ENCODE measurements at regions not wholly inside any gene's neighbourhood (a gene's known extent, or its start where the extent isn't known, plus 50 kb on each side); places are given as distances from the start of the nearest gene placed in this dataset.

DNA sequence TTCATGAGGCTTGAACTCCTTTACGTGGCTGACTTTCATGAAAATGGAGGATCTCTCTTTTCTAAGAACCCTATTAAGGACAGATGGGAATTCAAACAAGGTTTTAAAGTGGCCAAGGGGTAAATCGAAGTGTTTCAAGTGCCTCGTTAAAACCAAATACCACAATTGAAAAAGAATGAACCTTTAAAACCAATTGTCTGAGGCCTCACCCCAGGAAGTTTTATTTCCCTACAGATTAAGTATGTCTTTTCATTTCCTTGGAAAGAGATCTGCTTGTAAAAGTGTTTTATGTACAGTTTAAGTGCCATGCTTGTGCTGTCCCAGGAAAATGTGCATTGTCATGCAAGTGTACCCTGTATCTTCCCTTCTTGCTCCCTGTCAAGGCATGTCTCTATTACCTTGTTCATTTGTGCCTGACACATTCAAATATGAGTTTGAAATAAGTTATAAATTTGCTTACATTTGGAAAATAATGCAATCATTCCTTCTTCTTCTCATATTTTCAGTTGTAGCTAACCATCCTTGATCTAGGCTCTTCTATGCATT, 138.7 kb downstream of the ZPLD1 start:
- POLR2A ChIA-PET, result no interaction called here

DNA sequence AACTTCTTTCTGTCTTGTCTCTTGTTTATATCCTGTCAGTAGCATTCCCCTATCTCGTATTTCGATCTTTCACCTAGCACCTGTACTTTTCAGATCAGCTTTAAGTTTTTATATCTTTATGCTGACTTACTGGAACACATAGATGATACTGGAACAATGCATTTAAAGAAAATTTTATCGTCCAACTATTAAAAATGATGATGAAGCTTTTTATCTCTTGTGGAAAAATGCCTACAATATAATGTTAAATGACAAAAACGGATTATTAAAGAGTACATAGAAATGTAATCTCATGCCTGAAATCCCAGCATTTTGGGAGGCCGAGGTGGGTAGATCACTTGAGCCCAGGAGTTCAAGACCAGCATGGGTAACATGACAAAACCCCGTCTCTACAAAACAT, 139.5 kb downstream of the ZPLD1 start:
- Mint-ChIP-seq H3K4me1 (no peaks in the 10 kb centered on the region), H3K9me3 (peaks cover 0 to 2% (median 0%) of the 10 kb centered on the region in 9 donors), H3K36me3 (no peaks in the 10 kb centered on the region), H3K27ac (no peak overlapping the region), H3K27me3 (peaks cover 0 to 16% (median 7%) of the 10 kb centered on the region in 5 donors), H3K4me3 (no peak overlapping the region)
- no peak for DNase-seq
- no peak for ATAC-seq
- POLR2A ChIA-PET, result no interaction called here

More for the DNA sequence above, 138.7 kb downstream of the ZPLD1 start:
- ATAC-seq (no peak), DNase-seq (no peak)
- H3K27me3 Mint-ChIP-seq, result peaks cover 0 to 16% (median 7%) of the 10 kb centered on the region in 5 donors
- H3K27ac Mint-ChIP-seq, result no peak overlapping the region
- no peak overlapping the region for H3K4me3 Mint-ChIP-seq
- H3K9me3 Mint-ChIP-seq, result peaks cover 0 to 2% (median 0%) of the 10 kb centered on the region in 9 donors
- no peaks in the 10 kb centered on the region for H3K36me3 Mint-ChIP-seq
- no peaks in the 10 kb centered on the region for H3K4me1 Mint-ChIP-seq

DNA sequence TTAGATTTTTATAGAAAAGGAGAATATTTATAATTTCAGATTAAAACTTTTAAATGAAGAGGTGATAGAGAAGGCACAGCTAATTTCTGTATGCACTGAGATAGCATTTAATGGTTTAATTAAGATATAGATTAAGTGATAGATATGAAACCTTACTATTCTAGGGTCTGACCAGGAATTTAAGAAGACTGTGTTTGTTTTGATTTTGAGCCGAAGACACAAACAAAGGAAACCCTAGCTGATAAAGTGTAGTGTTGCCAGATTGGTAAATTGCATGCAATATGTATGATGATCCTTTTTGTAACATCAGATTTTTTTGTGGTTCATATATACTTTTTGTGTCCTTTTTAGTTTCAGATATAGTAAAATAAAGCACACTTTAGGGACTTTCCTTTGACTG, 141.8 kb downstream of the ZPLD1 start:
- DNase-seq, result no peak
- no peak for ATAC-seq
- Mint-ChIP-seq H3K9me3 (peaks cover 0 to 2% (median 0%) of the 10 kb centered on the region in 9 donors), H3K27ac (no peak overlapping the region), H3K36me3 (no peaks in the 10 kb centered on the region), H3K4me1 (no peaks in the 10 kb centered on the region), H3K27me3 (peaks cover 0 to 10% (median under 1%) of the 10 kb centered on the region in 5 donors), H3K4me3 (no peak overlapping the region)
- POLR2A ChIA-PET, result no interaction called here

DNA sequence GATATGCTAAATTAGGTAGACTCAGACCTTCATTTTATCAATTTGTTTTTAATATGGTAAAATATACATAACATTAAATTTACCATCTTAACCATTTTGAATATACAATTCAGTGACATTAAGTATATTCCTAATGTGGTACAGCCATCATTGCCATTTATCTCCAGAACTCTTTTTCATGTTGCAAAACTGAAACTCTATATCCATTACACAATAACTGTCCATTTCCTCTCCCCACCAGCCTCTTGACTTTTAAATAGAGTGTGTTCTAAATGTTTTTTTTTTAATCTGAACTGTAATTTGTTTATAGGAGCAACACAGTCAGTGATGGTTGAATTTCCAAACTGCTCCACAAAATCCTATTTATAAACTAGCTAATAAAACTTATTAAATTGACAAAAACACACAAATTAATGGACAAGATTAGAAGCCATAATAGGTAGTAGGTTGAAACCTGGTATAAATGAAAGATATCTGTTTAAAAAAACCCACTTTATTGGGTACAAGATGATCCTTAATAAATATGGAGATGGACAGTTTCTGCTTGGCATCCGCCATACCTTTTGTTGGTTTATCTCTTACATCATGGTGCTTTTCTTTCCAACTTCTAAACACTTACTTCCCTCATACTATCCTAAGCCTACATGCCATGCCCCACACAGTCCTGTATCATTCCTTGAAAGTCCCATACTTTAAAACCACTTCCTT, 142.4 kb downstream of the ZPLD1 start:
- ATAC-seq (no peak), DNase-seq (no peak)
- H3K9me3 Mint-ChIP-seq, result peaks cover 0 to 2% (median 0%) of the 10 kb centered on the region in 9 donors
- H3K4me1 Mint-ChIP-seq, result no peaks in the 10 kb centered on the region
- POLR2A ChIA-PET, result no interaction called here
- H3K27ac Mint-ChIP-seq, result no peak overlapping the region
- peaks cover 0 to 7% (median 0%) of the 10 kb centered on the region in 5 donors for H3K27me3 Mint-ChIP-seq
- H3K36me3 Mint-ChIP-seq, result no peaks in the 10 kb centered on the region
- no peak overlapping the region for H3K4me3 Mint-ChIP-seq

DNA sequence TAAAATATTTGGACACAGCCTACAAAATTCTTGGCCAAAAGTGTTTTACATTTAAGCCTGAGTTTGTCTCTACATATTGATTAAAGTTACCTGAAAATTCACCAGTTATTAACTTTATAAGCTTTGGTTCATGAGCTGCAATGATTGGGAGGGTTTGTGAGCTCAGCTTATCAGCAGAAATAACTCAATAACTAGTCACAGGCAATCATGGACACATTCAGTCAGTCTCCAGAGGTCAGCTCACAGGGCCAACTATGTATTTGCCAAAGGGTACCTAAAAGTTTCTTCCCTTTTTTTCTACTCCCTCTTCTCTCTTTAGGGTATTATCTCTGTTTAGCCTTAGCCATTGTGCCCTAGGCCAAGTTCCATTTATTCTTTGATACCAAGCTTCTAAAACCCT, 145.9 kb downstream of the ZPLD1 start:
- peaks cover 0 to 1% (median 0%) of the 10 kb centered on the region in 5 donors for H3K27me3 Mint-ChIP-seq
- no peak overlapping the region for H3K4me3 Mint-ChIP-seq
- H3K4me1 Mint-ChIP-seq, result no peaks in the 10 kb centered on the region
- ATAC-seq, result no peak
- no peaks in the 10 kb centered on the region for H3K36me3 Mint-ChIP-seq
- H3K27ac Mint-ChIP-seq, result no peak overlapping the region
- DNase-seq, result no peak
- peaks cover 0 to 2% (median 0%) of the 10 kb centered on the region in 9 donors for H3K9me3 Mint-ChIP-seq
- POLR2A ChIA-PET, result no interaction called here

DNA sequence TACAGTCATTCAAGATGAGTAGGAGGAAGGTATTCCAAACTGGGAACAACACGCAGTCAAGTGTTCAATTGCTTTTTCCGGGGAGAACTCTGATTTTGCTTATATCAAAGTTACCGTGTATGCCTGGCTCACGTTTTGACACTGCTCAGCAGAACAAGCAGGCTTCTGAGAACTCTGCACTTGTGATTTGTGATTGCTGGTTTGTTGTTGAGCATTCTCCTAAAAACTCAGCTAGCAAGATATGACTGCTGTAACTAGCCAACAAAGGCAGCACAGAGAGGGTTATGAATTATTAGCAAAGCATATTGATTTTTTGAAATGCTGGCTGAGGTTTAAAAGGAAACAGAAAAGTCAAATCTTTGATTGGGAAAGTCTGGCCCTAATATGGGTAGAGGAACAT, 151.7 kb downstream of the ZPLD1 start:
- Mint-ChIP-seq H3K36me3 (no peaks in the 10 kb centered on the region), H3K4me1 (no peaks in the 10 kb centered on the region), H3K27ac (no peak overlapping the region), H3K9me3 (peaks cover 0 to 17% (median 2%) of the 10 kb centered on the region in 9 donors), H3K27me3 (peaks cover 2 to 9% (median 5%) of the 10 kb centered on the region in 5 donors), H3K4me3 (no peak overlapping the region)
- POLR2A ChIA-PET, result no interaction called here
- no peak for ATAC-seq
- DNase-seq, result no peak

DNA sequence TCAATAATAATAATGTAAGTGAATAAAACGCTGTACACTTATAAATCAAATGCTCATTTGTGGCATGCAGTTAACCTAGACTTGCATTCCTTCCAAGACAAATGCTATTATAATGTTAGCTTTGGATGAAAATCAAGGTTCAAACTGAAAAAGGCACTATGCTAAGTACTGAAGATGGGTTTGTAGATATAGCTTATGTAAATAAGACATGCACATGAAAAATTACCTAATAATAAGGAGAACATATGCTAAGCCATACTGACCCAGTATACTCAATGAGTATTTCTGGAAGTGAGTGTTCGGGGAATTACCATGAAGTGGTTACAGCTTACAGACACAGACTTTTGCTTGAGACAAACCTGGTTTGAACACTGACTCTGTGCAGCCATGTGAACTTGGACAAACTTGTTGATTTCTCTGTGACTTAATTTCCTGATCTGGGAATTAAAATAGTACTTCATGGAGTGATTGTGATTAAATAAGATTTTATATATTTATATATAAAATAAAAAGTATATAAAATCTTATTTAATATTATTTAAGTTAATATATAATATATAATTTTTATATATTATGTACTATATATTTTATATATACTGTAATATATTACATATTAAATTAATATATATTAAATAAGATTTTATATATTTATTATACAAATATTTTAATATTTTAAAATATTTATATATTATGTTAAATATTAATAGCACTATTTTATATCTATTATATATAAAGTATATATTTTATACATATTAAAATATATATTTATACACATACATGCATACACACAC, 159.2 kb downstream of the ZPLD1 start:
- ATAC-seq, result no peak
- peaks cover 0 to 23% (median 3%) of the 10 kb centered on the region in 5 donors for H3K27me3 Mint-ChIP-seq
- DNase-seq, result no peak
- H3K27ac Mint-ChIP-seq, result no peak overlapping the region
- no peaks in the 10 kb centered on the region for H3K36me3 Mint-ChIP-seq
- H3K9me3 Mint-ChIP-seq, result peaks cover 0 to 35% (median 6%) of the 10 kb centered on the region in 9 donors
- H3K4me1 Mint-ChIP-seq, result no peaks in the 10 kb centered on the region
- POLR2A ChIA-PET, result no interaction called here
- no peak overlapping the region for H3K4me3 Mint-ChIP-seq

DNA sequence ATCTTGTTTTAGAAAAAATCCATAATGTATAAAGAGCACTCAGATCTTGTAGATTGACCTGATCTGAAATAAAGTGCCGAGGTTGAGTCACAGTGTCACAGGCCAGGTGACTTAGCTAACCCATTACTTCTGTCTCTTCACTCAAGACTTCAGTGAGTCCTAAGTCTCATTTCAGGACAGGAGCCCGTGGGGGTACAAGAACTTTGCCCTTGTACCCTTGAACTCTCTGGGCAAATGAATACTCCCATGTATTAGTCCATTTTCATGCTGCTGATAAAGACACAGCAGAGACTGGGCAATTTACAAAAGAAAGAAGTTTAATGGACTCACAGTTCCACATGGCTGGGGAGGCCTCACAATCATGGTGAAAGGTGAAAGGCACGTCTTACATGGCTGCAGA, 160.2 kb downstream of the ZPLD1 start:
- DNase-seq (no peak), ATAC-seq (no peak)
- H3K9me3 Mint-ChIP-seq, result peaks cover 0 to 33% (median 6%) of the 10 kb centered on the region in 9 donors
- no peak overlapping the region for H3K27ac Mint-ChIP-seq
- peaks cover 0 to 23% (median 3%) of the 10 kb centered on the region in 5 donors for H3K27me3 Mint-ChIP-seq
- H3K36me3 Mint-ChIP-seq, result no peaks in the 10 kb centered on the region
- H3K4me1 Mint-ChIP-seq, result no peaks in the 10 kb centered on the region
- no peak overlapping the region for H3K4me3 Mint-ChIP-seq
- POLR2A ChIA-PET, result no interaction called here

DNA sequence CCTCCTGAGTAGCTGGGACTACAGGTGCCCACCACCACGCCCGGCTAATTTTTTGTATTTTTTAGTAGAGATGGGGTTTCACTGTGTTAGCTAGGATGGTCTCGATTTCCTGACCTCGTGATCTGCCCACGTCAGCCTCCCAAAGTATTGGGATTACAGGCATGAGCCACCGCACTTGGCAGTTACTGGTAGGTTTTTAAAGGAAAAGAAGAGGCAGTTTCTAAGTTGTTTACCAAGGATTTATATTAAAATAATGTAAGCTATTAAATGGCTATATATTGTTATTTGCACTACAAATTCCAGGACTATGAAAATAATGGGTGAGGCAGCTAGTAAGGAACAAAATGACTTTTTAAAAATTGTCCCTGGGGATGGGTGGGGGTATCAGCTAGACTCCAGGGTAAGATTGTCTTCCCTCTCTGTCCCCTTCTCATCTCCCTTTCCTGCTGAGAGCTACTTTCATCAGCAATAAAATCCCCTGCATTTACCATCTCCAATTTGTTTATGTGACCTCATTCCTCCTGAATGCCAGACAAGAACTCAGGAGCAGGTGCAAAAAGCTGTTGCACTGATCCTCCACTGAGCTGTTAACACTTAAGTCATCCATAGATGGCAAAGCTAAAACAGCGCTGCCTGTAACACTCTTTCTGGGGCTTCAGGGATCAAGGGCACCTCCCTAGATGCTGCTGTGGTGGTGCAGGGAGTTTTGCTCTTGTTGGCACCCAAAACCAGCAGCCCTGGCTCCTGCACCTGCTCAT, 165.2 kb downstream of the ZPLD1 start:
- peaks cover 0 to 16% (median 3%) of the 10 kb centered on the region in 9 donors for H3K9me3 Mint-ChIP-seq
- DNase-seq, result no peak
- no peak overlapping the region for H3K4me3 Mint-ChIP-seq
- H3K4me1 Mint-ChIP-seq, result no peaks in the 10 kb centered on the region
- no peaks in the 10 kb centered on the region for H3K36me3 Mint-ChIP-seq
- H3K27me3 Mint-ChIP-seq, result peaks cover 2 to 38% (median 7%) of the 10 kb centered on the region in 5 donors
- H3K27ac Mint-ChIP-seq, result no peak overlapping the region
- no peak for ATAC-seq
- POLR2A ChIA-PET, result no interaction called here

DNA sequence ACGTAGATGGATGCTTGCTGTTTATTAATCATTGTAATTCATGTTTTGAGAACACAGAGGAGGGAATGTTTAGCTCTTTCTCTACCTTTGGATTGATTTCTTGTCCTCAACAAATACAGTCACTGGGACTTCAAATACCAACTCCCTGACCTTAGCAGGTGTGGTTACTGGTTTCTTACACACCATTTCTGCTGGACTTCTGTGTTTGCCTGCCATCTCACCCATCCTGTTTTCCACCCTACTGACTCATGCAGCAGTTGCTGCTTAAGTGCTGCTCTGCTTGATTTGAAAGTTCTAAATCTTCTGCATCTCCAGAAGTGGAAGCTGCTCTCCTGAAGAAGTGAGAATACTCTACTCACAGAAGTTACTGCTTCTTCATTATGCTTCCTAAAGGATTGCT, 170.3 kb downstream of the ZPLD1 start:
- ATAC-seq (no peak), DNase-seq (no peak)
- Mint-ChIP-seq H3K27ac (no peak overlapping the region), H3K36me3 (no peaks in the 10 kb centered on the region), H3K4me1 (no peaks in the 10 kb centered on the region), H3K9me3 (peaks cover 0 to 5% (median 0%) of the 10 kb centered on the region in 9 donors), H3K4me3 (no peak overlapping the region), H3K27me3 (peaks cover 8 to 36% (median 11%) of the 10 kb centered on the region in 5 donors)
- POLR2A ChIA-PET, result no interaction called here

DNA sequence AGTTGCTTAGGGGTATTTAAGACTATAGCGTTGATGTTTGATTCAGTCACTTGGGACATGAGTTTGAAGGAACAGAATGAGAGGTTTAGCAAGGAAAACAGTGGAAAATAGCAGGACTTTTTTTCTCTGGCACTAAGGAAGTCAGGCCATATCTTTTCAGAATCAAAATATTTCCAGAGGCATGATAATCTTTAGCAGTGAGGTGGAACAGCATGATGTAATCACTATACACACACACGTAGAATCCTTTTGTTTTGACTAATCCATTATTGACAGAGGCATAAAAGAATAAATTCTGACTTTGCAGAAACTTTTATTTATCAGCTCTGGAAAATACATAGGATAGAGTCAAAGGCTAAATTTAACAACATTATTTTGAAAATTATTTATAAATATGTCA, 174.1 kb downstream of the ZPLD1 start:
- no peak overlapping the region for H3K27ac Mint-ChIP-seq
- ATAC-seq (no peak), DNase-seq (no peak)
- peaks cover 4 to 18% (median 11%) of the 10 kb centered on the region in 5 donors for H3K27me3 Mint-ChIP-seq
- H3K9me3 Mint-ChIP-seq, result peaks cover 0 to 10% (median 0%) of the 10 kb centered on the region in 9 donors
- POLR2A ChIA-PET, result no interaction called here
- no peak overlapping the region for H3K4me3 Mint-ChIP-seq
- no peaks in the 10 kb centered on the region for H3K36me3 Mint-ChIP-seq
- H3K4me1 Mint-ChIP-seq, result no peaks in the 10 kb centered on the region

DNA sequence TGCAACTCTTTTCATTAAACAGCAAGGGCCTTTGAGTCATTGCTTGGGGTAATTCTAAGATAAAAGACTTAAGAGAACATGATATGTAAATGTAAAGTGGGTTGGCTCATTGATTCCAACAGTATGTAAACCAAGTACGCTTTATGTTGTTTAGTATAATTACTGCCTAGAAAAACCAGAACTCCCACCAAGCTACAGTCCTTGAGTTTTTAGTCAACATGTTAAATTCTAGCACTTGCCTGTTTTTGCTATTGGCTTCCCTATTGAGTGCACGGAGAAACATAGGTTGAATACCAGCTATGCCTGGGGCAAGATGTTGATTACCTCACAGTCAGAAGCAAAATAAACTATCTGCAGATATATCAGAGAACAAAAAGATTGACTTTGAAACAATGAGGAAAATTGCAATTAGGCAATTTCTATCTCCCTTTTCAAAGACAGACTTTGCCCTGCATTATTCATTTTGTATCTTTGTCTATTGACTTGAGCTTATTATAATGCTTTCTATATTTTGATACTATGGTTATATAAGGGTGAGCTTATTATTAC, 179.3 kb downstream of the ZPLD1 start:
- POLR2A ChIA-PET, result no interaction called here
- Mint-ChIP-seq H3K4me1 (no peaks in the 10 kb centered on the region), H3K27ac (no peak overlapping the region), H3K4me3 (no peak overlapping the region), H3K9me3 (peaks cover 0 to 8% (median 0%) of the 10 kb centered on the region in 9 donors), H3K27me3 (peaks cover 0 to 29% (median 10%) of the 10 kb centered on the region in 5 donors), H3K36me3 (no peaks in the 10 kb centered on the region)
- ATAC-seq (no peak), DNase-seq (no peak)
